Activated CD8-positive, alpha-beta memory T cell treated with anti-CD3 and anti-CD28 coated beads for 36 hours (primary cell): ENCODE measurements at regions not wholly inside any gene's neighbourhood (a gene's known extent, or its start where the extent isn't known, plus 50 kb on each side); places are given as distances from the start of the nearest gene placed in this dataset.
"Not testable (repeated sequence)": the region's sequence is repeated elsewhere in the genome, so short reads cannot be mapped to it uniquely, and the experiment has no call there.

ENCODE experiments used
- CTCF ChIA-PET: fragments of 350-600 bp; sonication (Branson Sonifier 250); formaldehyde crosslinking; loops from one replicate; lab custom pipeline; 2021; ENCODE audit warnings: antibody characterized with exemption; lab: Charles Lee
- POLR2A ChIA-PET: fragments of 350-600 bp; sonication (Branson Sonifier 250); formaldehyde crosslinking; loops from one replicate; lab custom pipeline; 2021; ENCODE audit warnings: antibody characterized with exemption; lab: Charles Lee

- CTCF ChIA-PET = no interaction called here
- POLR2A ChIA-PET = no interaction called here
Observed at GRCh38 chr1:105398909-105399308, 1649.2 kb downstream of the AMY1C start.

GRCh38 chr1:105399716-105400115 is 1650.0 kb downstream of the AMY1C start:
- CTCF ChIA-PET = no interaction called here
- POLR2A ChIA-PET = no interaction called here

DNA sequence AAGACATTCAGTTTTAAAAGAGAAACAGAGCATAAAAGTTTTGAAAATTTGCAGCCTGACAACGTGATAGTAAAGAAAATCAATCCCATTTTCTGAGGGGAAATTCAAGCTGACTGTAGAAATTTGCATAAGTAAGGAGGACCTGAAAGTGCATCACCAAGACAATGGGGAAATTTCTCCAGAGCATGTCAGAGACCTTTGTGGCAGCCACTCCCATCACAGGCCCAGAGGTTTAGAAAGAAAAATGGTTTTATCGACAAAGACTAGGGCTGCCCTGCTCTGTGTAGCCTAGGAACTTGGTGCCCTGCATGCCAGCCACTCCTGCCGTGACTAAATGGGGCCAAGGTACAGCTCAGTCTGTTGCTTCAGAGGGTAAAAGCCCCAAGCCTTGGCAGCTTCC is 1640.2 kb upstream of the PRMT6 start:
- CTCF ChIA-PET = no interaction called here
- POLR2A ChIA-PET = no interaction called here

DNA sequence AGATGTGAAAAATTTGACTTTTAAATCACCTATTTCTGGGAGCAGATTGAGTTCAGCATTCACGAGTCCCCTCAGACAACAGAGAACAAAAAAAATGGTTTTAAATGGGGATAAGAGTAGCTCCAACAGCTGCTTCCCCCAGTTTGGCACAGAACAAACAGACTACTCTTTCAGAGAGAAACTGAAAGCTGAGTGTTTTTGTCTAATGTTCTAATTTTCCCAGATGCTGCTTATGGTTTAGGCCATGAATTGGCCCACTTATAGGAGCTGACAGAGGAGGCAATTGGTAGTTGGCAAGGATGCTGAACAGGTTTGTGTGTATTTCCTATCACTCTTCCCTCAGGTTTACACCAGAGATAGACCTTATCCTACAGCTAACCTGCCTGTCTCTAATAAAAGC is 1637.4 kb upstream of the PRMT6 start:
- POLR2A ChIA-PET = no interaction called here

DNA sequence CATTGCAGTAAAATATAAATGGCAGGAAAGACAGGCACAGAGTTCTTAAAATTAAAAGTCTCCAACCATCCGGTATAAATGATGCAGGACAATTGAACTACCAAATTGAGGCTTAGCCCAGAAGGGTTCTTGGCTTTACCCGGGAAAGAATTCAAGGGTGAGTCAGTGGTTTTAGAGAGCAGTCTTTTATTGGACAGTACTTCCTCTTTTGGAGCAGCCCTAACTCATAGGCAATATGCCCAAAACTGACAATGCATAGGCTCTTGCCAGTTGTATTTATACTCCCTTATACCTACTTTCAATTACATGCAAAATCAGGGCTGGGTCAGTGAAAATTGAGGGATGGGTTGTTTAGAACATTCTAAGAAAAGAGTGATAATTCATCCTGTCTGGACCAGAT is 1628.9 kb upstream of the PRMT6 start:
- CTCF ChIA-PET = no interaction called here
- POLR2A ChIA-PET = no interaction called here

More for the DNA sequence above, 1637.4 kb upstream of the PRMT6 start:
- CTCF ChIA-PET = no interaction called here

DNA sequence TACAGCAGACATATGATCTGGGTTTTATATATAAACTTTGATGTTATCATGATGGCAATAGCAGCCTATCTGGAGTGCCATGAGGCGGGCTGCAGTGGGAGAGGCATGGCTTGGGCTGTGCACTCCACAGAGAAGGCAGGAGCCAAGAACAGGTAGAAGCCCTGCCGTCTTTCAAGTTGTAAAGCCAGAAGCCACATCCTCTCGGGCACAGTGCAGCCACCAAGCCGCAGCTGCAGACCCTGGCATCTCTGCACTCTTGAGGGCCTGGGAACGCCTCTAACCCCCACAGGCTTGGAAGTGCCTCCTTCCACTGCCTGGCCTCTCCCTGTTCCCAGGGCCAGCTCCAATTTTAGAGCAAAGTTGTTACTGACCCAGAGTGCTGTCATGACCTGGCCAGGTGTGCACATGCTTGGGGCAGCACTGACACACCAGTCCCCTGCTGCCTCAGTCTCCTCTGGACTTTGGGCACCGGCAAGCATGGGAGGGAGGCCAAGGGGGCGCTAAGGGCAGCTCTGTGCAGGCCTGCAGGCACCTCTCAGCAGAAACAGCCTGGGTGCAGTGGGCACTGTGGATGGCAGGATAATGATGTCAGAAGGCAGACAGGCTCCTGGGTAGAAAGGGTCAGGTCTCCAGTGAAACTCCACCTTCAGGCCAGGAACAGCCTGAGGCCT is 1619.8 kb upstream of the PRMT6 start:
- ChIA-PET POLR2A (no interaction called here), CTCF (no interaction called here)

DNA sequence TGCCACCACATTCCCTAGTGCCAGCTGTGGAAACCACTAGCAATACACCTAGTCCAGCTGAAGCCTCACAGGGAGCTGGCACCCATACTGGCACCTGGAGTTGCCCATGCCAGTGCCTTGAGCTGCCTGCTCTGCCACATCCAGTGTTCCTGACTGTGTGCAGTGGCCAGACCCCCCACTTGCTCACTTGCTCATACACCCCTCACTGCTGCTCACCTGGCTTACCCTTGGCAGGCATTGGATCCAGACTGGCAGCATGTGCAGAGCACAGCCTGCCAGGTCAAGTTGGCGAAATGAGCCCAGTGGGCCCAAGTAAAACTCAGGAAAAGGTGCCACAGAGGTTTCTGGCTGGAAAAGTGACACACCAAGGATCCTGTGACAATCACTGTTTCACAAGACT is 1618.6 kb upstream of the PRMT6 start:
- POLR2A ChIA-PET = no interaction called here
- CTCF ChIA-PET = no interaction called here

- POLR2A ChIA-PET = no interaction called here
- CTCF ChIA-PET = no interaction called here
Observed at GRCh38 chr1:105442901-105443300, 1613.6 kb upstream of the PRMT6 start.

DNA sequence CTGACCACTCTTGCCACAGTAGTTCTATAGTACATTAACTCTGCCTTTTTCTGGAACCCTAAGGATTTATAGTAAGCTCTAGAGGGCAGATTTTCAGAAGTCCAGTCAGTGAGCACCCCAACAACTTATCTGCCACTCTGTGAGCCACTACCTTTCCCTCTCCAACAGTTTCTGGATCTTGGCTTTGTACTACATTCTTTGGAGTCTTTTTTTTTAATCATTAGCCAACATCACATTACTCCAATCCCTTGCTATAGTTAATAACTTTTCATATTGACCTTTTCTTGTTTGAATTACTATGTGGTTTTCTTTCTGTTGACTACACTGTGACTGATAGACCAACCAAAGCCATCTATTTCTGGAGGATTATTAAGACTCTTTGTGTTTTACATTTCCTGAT is 1596.7 kb upstream of the PRMT6 start:
- CTCF ChIA-PET = interaction anchor here (0.7 kb wide), 1 partner anchor 679 kb away, joined by 3 read pairs; no protein-coding TSS in a partner anchor
- POLR2A ChIA-PET = no interaction called here

- CTCF ChIA-PET = no interaction called here
Observed at GRCh38 chr1:105462308-105462707, 1594.2 kb upstream of the PRMT6 start.

DNA sequence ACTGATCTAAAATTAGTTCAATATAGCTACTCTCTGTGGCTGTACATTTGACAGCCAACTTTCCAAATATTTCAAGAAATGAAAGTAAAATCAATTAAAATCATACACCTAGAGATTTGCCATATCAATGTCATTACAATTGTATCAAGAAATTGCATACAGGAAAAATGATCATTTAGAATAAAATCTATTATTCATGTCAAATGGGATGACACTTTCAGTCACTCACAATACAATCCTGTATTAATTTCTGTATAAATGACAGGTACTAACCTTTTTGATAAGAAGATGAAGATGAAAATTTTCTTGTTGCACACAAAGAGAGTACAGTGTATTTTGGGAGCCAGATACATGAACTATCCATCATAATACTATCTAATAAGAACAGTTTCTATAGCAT is 1588.9 kb upstream of the PRMT6 start:
- POLR2A ChIA-PET = no interaction called here
- CTCF ChIA-PET = no interaction called here

More at GRCh38 chr1:105462308-105462707, 1594.2 kb upstream of the PRMT6 start:
- POLR2A ChIA-PET = no interaction called here

DNA sequence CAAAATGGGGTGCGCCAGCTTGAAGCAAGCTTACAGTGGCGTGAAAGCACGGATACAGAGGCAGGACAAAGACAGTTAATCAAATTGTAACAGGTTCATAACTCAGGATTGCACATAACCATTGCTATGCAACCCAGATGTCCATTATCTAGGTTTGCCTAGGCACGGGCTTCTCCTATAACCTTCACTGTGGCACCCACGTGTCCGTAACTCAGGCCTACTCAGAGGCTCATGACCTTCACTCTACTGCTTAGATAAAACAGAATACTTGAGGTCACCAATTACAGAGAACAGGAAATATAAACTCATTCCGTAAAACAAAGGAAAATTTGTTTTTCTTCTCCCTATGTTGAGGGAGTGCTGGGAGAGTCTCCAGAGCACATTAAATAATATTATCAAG is 1585.9 kb upstream of the PRMT6 start:
- CTCF ChIA-PET, POLR2A ChIA-PET: not testable (repeated sequence)

DNA sequence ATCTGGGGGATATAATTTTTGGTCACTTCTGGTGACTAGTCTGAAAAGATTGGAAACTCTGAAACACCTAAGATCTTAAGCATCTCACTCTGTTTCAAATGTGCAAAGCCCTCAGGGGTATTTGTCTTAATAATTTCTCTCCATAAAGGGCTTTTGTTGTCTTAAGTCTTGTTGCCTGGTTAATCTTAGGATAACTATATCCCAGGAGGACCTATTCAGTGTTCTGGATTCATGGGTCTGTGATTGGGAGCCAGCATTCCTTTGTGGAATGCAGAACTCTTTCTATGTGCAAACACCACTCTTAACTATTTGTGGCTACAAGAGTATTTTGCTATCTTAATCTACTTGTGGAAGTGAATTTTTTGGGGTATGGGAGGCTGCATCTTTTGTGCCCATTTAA is 1573.0 kb upstream of the PRMT6 start:
- POLR2A ChIA-PET = no interaction called here
- CTCF ChIA-PET = no interaction called here

- POLR2A ChIA-PET = no interaction called here
- CTCF ChIA-PET = interaction anchor here (0.6 kb wide), 1 partner anchor 47 kb away, joined by 3 read pairs; no protein-coding TSS in a partner anchor
Observed at GRCh38 chr1:105485207-105485606, 1571.3 kb upstream of the PRMT6 start.

DNA sequence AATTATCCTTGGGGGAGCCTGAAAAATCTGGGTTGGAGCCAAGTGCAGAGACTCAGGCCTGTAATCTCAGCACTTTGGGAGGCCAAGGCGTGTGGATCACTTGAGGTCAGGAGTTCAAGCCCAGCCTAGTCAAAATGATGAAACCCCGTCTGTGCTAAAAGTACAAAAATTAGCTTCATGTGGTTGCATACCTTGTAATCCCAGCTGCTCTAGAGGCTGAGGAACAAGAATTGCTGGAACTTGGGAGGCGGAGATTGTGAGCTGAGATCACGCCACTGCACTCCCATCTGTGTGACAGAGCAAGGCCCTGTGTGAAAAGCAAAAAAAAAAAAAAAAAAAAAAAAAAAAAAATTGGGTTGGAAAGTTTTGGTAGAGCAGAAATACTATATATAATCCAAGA is 1563.6 kb upstream of the PRMT6 start:
- ChIA-PET POLR2A (no interaction called here), CTCF (interaction anchor here (0.7 kb wide), 1 partner anchor 1752 kb away, joined by 3 read pairs; no protein-coding TSS in a partner anchor)

DNA sequence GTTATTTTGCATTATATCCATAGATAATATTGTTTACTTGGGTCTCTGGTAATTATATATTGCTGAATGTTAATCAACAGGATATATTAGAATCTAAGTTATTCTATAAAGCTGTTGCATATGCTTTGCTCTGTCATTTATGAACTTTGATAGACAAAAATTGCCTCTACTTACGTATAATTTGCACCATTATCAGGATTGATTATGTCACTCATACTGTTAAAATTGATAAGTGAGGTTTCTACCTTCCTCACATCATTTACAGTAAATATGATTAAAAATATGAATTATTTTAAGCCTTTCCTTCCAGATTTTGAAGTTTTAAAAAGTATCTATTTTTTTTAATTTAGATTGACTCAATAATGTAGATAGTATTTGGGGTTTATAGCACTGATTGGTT is 1540.4 kb upstream of the PRMT6 start:
- POLR2A ChIA-PET = no interaction called here
- CTCF ChIA-PET = no interaction called here

- ChIA-PET POLR2A (no interaction called here), CTCF (no interaction called here)
Observed at GRCh38 chr1:105533996-105534395, 1522.5 kb upstream of the PRMT6 start.

DNA sequence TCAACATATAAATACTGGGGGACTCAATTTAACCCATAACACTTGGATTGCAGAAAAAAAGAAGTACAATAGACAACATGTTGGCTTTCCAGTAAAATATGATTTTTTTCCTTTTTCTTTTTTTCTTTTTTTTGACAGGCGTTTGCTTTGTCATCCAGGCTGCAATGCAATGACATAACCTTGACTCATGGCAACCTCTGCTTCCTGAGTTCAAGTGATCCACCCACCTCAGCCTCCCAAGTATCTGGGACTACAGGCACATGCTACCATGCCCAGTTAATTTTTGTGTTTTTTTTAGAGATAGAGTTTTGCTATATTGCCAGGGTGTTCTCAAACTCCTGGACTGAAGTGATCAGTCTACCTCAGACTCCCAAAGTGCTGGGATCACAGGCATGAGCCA is 1512.0 kb upstream of the PRMT6 start:
- POLR2A ChIA-PET = no interaction called here
- CTCF ChIA-PET = no interaction called here

DNA sequence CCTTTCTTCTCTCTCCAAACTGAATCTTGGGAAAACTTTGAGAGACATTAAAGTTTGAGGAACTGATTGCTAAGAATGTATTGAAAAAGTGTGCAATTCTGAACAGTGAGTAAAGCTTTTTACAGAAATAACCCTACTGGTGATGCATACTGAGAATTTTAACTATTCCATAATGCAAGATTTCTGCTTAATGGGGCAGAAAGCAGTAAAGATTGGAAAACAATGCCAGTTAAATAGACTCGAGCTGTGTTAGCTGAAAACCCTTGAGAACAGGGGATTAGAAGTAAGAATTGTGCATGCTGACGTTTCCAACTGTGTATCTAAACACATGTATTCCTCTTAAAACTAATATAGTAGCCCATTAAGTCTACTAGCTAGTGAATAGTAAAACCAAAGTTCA is 1500.2 kb upstream of the PRMT6 start:
- ChIA-PET CTCF (no interaction called here), POLR2A (no interaction called here)

GRCh38 chr1:105558023-105558422 is 1498.5 kb upstream of the PRMT6 start:
- ChIA-PET POLR2A (no interaction called here), CTCF (no interaction called here)

GRCh38 chr1:105565006-105565405 is 1491.5 kb upstream of the PRMT6 start:
- POLR2A ChIA-PET = no interaction called here
- CTCF ChIA-PET = no interaction called here

- CTCF ChIA-PET = no interaction called here
Observed at GRCh38 chr1:105585791-105586190, 1470.7 kb upstream of the PRMT6 start.

More at GRCh38 chr1:105585791-105586190, 1470.7 kb upstream of the PRMT6 start:
- POLR2A ChIA-PET = no interaction called here
